BLaER1 (cell line): ENCODE measurements at regions not wholly inside any gene's neighbourhood (a gene's known extent, or its start where the extent isn't known, plus 50 kb on each side); places are given as distances from the start of the nearest gene placed in this dataset.
"Not testable (repeated sequence)": the region's sequence is repeated elsewhere in the genome, so short reads cannot be mapped to it uniquely, and the experiment has no call there.

Experiments
- H3K27ac ChIP-seq: shearing (Covaris generic); formaldehyde crosslinking; 2 replicates; pipeline ENCODE4 v1.8.1; 2022
- H3K27me3 ChIP-seq: shearing (Covaris generic); formaldehyde crosslinking; 2 replicates; pipeline ENCODE4 v1.8.1; 2022
- H3K36me3 ChIP-seq: shearing (Covaris generic); formaldehyde crosslinking; 2 replicates; pipeline ENCODE4 v1.8.1; 2022
- H3K4me1 ChIP-seq: shearing (Covaris generic); formaldehyde crosslinking; 2 replicates; pipeline ENCODE4 v1.8.1; 2022
- H3K4me2 ChIP-seq: shearing (Covaris generic); formaldehyde crosslinking; 2 replicates; pipeline ENCODE4 v1.8.1; 2022
- H3K4me3 ChIP-seq: shearing (Covaris generic); formaldehyde crosslinking; 2 replicates; pipeline ENCODE4 v1.8.1; 2022
- H3K9ac ChIP-seq: shearing (Covaris generic); formaldehyde crosslinking; 2 replicates; pipeline ENCODE4 v1.8.1; 2022
- H3K9me3 ChIP-seq: shearing (Covaris generic); formaldehyde crosslinking; 2 replicates; pipeline ENCODE4 v1.8.1; 2022
- H4K20me1 ChIP-seq: shearing (Covaris generic); formaldehyde crosslinking; 2 replicates; pipeline ENCODE4 v1.8.1; 2022
- Cebpa-rat ChIP-seq: shearing (Covaris generic); IDR thresholded peaks from 2 replicates; pipeline ENCODE4 v1.8.1; 2022

GRCh38 chr2:131753640-131754561 is 226.2 kb downstream of the CCDC74A start:
- 0 out of 2 replicates have a peak overlapping the region, but pooled peaks have one; percentile 7 for H3K4me3 ChIP-seq
- H3K4me1 ChIP-seq: no peaks in the 10 kb centered on the region
- no peak overlapping the region for H3K9ac ChIP-seq
- no peak overlapping the region for H3K27ac ChIP-seq
- TF ChIP-seq Cebpa-rat: no peak
- H4K20me1 ChIP-seq: no peaks in the 10 kb centered on the region
- H3K4me2 ChIP-seq: no peak overlapping the region
- H3K9me3 ChIP-seq: peaks cover 37% of the 10 kb centered on the region
- H3K27me3 ChIP-seq: no peaks in the 10 kb centered on the region
- no peaks in the 10 kb centered on the region for H3K36me3 ChIP-seq

- TF ChIP-seq Cebpa-rat: no peak
- Histone ChIP-seq H3K4me2 (no peak overlapping the region), H3K4me3 (no peak overlapping the region), H3K36me3 (no peaks in the 10 kb centered on the region), H3K9ac (no peak overlapping the region), H3K9me3 (peaks cover 37% of the 10 kb centered on the region), H4K20me1 (no peaks in the 10 kb centered on the region), H3K4me1 (no peaks in the 10 kb centered on the region), H3K27me3 (no peaks in the 10 kb centered on the region), H3K27ac (no peak overlapping the region)
These were observed 227.4 kb downstream of the CCDC74A start for GRCh38 chr2:131754929-131755720.

- H3K27me3 ChIP-seq: no peaks in the 10 kb centered on the region
- no peaks in the 10 kb centered on the region for H4K20me1 ChIP-seq
- no peak for TF ChIP-seq Cebpa-rat
- H3K9ac ChIP-seq: no peak overlapping the region
- no peak overlapping the region for H3K27ac ChIP-seq
- no peak overlapping the region for H3K4me2 ChIP-seq
- H3K9me3 ChIP-seq: peaks cover 37% of the 10 kb centered on the region
- H3K36me3 ChIP-seq: no peaks in the 10 kb centered on the region
- no peaks in the 10 kb centered on the region for H3K4me1 ChIP-seq
- H3K4me3 ChIP-seq: no peak overlapping the region
These were observed 228.6 kb downstream of the CCDC74A start for GRCh38 chr2:131756141-131756907.

GRCh38 chr2:131758941-131759340 is 231.3 kb downstream of the CCDC74A start:
- H3K27ac ChIP-seq: not testable (repeated sequence)
- H3K9me3 ChIP-seq: peaks cover 30% of the 10 kb centered on the region

GRCh38 chr2:131774955-131775555 is 247.4 kb downstream of the CCDC74A start:
- H3K4me2 ChIP-seq, H3K27me3 ChIP-seq: not testable (repeated sequence)

More at GRCh38 chr2:131758941-131759340, 231.3 kb downstream of the CCDC74A start:
- H3K36me3 ChIP-seq, H3K27me3 ChIP-seq, H3K4me1 ChIP-seq, H3K4me2 ChIP-seq, H3K9ac ChIP-seq, H4K20me1 ChIP-seq, H3K4me3 ChIP-seq: not testable (repeated sequence)

GRCh38 chr2:131775903-131776506 is 248.3 kb downstream of the CCDC74A start:
- not testable (repeated sequence) for H3K27me3 ChIP-seq, H3K27ac ChIP-seq, H3K9me3 ChIP-seq, H3K4me1 ChIP-seq, H3K4me3 ChIP-seq, H3K4me2 ChIP-seq, H3K36me3 ChIP-seq, H3K9ac ChIP-seq, H4K20me1 ChIP-seq

More at GRCh38 chr2:131774955-131775555, 247.4 kb downstream of the CCDC74A start:
- H3K9ac ChIP-seq, H4K20me1 ChIP-seq, H3K36me3 ChIP-seq, H3K4me1 ChIP-seq, H3K4me3 ChIP-seq, H3K27ac ChIP-seq, H3K9me3 ChIP-seq: not testable (repeated sequence)

- H3K9me3 ChIP-seq, H4K20me1 ChIP-seq, H3K36me3 ChIP-seq, H3K4me2 ChIP-seq, H3K27me3 ChIP-seq, H3K4me3 ChIP-seq, H3K27ac ChIP-seq, H3K9ac ChIP-seq, H3K4me1 ChIP-seq: not testable (repeated sequence)
- TF ChIP-seq Cebpa-rat: peak; percentile 80
These were observed 252.8 kb downstream of the CCDC74A start for GRCh38 chr2:131780446-131780845.

- H3K4me2 ChIP-seq: no peak overlapping the region
- no peaks in the 10 kb centered on the region for H3K36me3 ChIP-seq
- no peak overlapping the region for H3K27ac ChIP-seq
- H4K20me1 ChIP-seq: no peaks in the 10 kb centered on the region
- no peaks in the 10 kb centered on the region for H3K27me3 ChIP-seq
- H3K4me1 ChIP-seq: no peaks in the 10 kb centered on the region
- H3K9ac ChIP-seq: no peak overlapping the region
- no peak for TF ChIP-seq Cebpa-rat
- peaks cover 11% of the 10 kb centered on the region for H3K9me3 ChIP-seq
- no peak overlapping the region for H3K4me3 ChIP-seq
These were observed 273.6 kb downstream of the CCDC74A start for GRCh38 chr2:131801210-131801744.

GRCh38 chr2:131801745-131802350 is 274.2 kb downstream of the CCDC74A start:
- peaks cover 11% of the 10 kb centered on the region for H3K9me3 ChIP-seq
- peak overlapping the region; percentile 56 for H3K4me2 ChIP-seq
- not testable (repeated sequence) for H3K27me3 ChIP-seq, H3K36me3 ChIP-seq, H3K9ac ChIP-seq, H4K20me1 ChIP-seq, H3K4me1 ChIP-seq, H3K27ac ChIP-seq
- H3K4me3 ChIP-seq: peak overlapping the region; percentile 67

GRCh38 chr2:131802351-131802836 is 274.7 kb downstream of the CCDC74A start:
- H3K9ac ChIP-seq: peak overlapping the region; percentile 58; the same call in 1 of the 2 replicates
- H3K4me2 ChIP-seq: peak overlapping the region; percentile 56
- not testable (repeated sequence) for H3K27ac ChIP-seq, H4K20me1 ChIP-seq, H3K27me3 ChIP-seq, H3K4me1 ChIP-seq, H3K36me3 ChIP-seq
- H3K4me3 ChIP-seq: peak overlapping the region; percentile 67
- peaks cover 11% of the 10 kb centered on the region for H3K9me3 ChIP-seq

- H3K4me1 ChIP-seq, H3K27me3 ChIP-seq, H3K4me3 ChIP-seq, H3K27ac ChIP-seq, H3K36me3 ChIP-seq, H3K4me2 ChIP-seq, H4K20me1 ChIP-seq, H3K9ac ChIP-seq: not testable (repeated sequence)
- H3K9me3 ChIP-seq: peaks cover 11% of the 10 kb centered on the region
These were observed 275.5 kb downstream of the CCDC74A start for GRCh38 chr2:131803237-131803636.

GRCh38 chr2:131812605-131813004 is 284.9 kb downstream of the CCDC74A start:
- H3K36me3 ChIP-seq, H3K27ac ChIP-seq, H4K20me1 ChIP-seq, H3K4me3 ChIP-seq, H3K4me1 ChIP-seq, H3K4me2 ChIP-seq, H3K27me3 ChIP-seq, H3K9ac ChIP-seq: not testable (repeated sequence)
- peaks cover 12% of the 10 kb centered on the region for H3K9me3 ChIP-seq
